Fibroblast of skin of right biceps (primary cell): ENCODE measurements at regions not wholly inside any gene's neighbourhood (a gene's known extent, or its start where the extent isn't known, plus 50 kb on each side); places are given as distances from the start of the nearest gene placed in this dataset.
"Not testable (repeated sequence)": the region's sequence is repeated elsewhere in the genome, so short reads cannot be mapped to it uniquely, and the experiment has no call there.

Experiments used
- DNase-seq: peaks from one replicate; pipeline ENCODE4 v3.0.0-alpha.2; 2013

- not testable (repeated sequence) for DNase-seq
Observed at GRCh38 chr11:89615642-89616041, 94.5 kb upstream of the TRIM77 start.

- DNase-seq: not testable (repeated sequence)
Observed at GRCh38 chr11:89616161-89616560, 93.9 kb upstream of the TRIM77 start.

GRCh38 chr11:89616999-89617602 lies 93.0 kb upstream of the TRIM77 start:
- not testable (repeated sequence) for DNase-seq

- DNase-seq: not testable (repeated sequence)
Observed at GRCh38 chr11:89620721-89621120, 89.4 kb upstream of the TRIM77 start.

GRCh38 chr11:89625171-89625570 lies 84.9 kb upstream of the TRIM77 start:
- no peak for DNase-seq

- no peak for DNase-seq
Observed at GRCh38 chr11:89626366-89626765, 83.7 kb upstream of the TRIM77 start.

- DNase-seq: not testable (repeated sequence)
Observed at GRCh38 chr11:89626881-89627280, 83.2 kb upstream of the TRIM77 start.

GRCh38 chr11:89633135-89633705 lies 76.9 kb upstream of the TRIM77 start:
- no peak for DNase-seq

- not testable (repeated sequence) for DNase-seq
Observed at GRCh38 chr11:89640777-89641176, 69.3 kb upstream of the TRIM77 start.

- not testable (repeated sequence) for DNase-seq
Observed at GRCh38 chr11:89648232-89648631, 61.9 kb upstream of the TRIM77 start.

GRCh38 chr11:89648996-89649395 lies 61.1 kb upstream of the TRIM77 start:
- not testable (repeated sequence) for DNase-seq

GRCh38 chr11:89654669-89655068 lies 55.4 kb upstream of the TRIM77 start:
- DNase-seq: not testable (repeated sequence)

- DNase-seq: not testable (repeated sequence)
Observed at GRCh38 chr11:89658767-89659166, 51.3 kb upstream of the TRIM77 start.

GRCh38 chr11:89659414-89659813 lies 50.7 kb upstream of the TRIM77 start:
- not testable (repeated sequence) for DNase-seq

GRCh38 chr11:89660234-89660633 lies 49.9 kb upstream of the TRIM77 start:
- DNase-seq: no peak
